ENCODE measurements at regions not wholly inside any gene's neighbourhood (a gene's known extent, or its start where the extent isn't known, plus 50 kb on each side); places are given as distances from the start of the nearest gene placed in this dataset.

- TF ChIP-seq, protein P1, sequence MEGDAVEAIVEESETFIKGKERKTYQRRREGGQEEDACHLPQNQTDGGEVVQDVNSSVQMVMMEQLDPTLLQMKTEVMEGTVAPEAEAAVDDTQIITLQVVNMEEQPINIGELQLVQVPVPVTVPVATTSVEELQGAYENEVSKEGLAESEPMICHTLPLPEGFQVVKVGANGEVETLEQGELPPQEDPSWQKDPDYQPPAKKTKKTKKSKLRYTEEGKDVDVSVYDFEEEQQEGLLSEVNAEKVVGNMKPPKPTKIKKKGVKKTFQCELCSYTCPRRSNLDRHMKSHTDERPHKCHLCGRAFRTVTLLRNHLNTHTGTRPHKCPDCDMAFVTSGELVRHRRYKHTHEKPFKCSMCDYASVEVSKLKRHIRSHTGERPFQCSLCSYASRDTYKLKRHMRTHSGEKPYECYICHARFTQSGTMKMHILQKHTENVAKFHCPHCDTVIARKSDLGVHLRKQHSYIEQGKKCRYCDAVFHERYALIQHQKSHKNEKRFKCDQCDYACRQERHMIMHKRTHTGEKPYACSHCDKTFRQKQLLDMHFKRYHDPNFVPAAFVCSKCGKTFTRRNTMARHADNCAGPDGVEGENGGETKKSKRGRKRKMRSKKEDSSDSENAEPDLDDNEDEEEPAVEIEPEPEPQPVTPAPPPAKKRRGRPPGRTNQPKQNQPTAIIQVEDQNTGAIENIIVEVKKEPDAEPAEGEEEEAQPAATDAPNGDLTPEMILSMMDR (IDR thresholded peaks at IDR 0.05; ENCODE audit: low read depth, low read length, missing control alignments): no peak
- no peak for DNase-seq (ENCODE audit: low read depth)
- H3K4me3 ChIP-seq (ENCODE audit: low read depth, low read length): no peak overlapping the region
Measured at GRCh38 chr13:44815623-44816022, 173.6 kb downstream of the NUFIP1 start.

GRCh38 chr13:44814836-44815235, 174.4 kb downstream of the NUFIP1 start:
- DNase-seq (ENCODE audit: low read depth): no peak
- TF ChIP-seq, protein P1 (IDR thresholded peaks at IDR 0.05; ENCODE audit: low read depth, low read length, missing control alignments): no peak
- H3K4me3 ChIP-seq (ENCODE audit: low read depth, low read length): no peak overlapping the region

GRCh38 chr13:44814161-44814560, 175.1 kb downstream of the NUFIP1 start:
- H3K4me3 ChIP-seq (ENCODE audit: low read depth, low read length): no peak overlapping the region
- TF ChIP-seq, protein P1 (IDR thresholded peaks at IDR 0.05; ENCODE audit: low read depth, low read length, missing control alignments): no peak
- no peak for DNase-seq (ENCODE audit: low read depth)

DNA sequence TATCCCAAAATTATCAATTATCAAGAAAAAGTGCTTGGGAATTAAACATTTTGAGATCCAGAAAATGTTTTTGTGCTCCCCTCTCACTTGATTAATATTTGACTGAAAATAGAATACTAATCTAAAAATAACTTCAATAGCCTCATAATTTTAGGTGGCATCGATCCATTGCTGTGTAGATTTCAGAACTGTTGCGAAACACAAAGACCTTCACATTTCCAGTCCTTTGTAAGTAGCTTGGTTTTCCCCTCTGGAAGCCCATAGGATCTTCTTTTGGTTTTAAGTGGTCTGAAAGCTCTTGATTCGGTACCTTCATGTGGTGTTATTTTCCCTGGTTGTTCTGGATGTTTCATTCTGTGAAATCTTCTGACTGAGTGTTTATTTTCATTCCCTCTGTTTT, 176.5 kb downstream of the NUFIP1 start:
- TF ChIP-seq, protein P1 (IDR thresholded peaks at IDR 0.05; ENCODE audit: low read depth, low read length, missing control alignments): no peak
- no peak for DNase-seq (ENCODE audit: low read depth)
- H3K4me3 ChIP-seq (ENCODE audit: low read depth, low read length): no peak overlapping the region

DNA sequence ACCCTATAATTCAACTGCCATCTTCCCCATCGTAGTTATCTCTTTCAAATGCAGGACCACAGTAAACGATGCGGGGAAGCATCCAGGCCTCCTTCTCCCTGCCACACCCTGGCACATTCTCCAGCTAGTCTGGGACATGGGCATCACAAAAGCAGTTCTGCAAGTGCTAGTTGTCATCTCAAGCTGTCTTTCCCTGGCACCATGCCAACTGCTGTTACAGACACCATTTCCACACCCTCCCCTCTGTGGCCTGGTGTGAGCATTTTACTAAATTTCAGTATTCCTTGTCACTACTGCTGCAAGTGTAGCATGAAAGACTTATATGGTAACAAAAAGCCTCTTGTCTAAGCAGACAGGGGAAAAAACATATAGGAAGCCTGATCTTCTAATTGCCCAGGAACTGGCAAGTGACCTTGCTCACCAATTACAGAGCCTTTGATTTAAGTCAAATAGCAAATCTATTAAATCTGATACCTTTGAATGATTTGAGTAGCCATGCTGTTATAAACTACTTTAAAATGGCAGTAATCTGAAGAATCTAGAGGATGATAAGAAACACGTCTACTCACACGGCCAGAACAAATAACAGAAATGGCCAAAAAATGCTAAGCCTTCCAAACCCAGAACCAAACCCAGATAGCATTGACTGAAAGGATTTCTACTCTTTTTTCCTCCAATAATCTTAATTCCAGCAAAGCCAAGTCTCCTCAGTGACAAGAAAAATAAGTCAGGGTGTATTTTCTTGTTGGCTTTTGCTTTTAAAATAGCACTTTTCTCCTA, 179.0 kb downstream of the NUFIP1 start:
- TF ChIP-seq, protein P1 (IDR thresholded peaks at IDR 0.05; ENCODE audit: low read depth, low read length, missing control alignments): no peak
- no peak overlapping the region for H3K4me3 ChIP-seq (ENCODE audit: low read depth, low read length)
- DNase-seq (ENCODE audit: low read depth): no peak

DNA sequence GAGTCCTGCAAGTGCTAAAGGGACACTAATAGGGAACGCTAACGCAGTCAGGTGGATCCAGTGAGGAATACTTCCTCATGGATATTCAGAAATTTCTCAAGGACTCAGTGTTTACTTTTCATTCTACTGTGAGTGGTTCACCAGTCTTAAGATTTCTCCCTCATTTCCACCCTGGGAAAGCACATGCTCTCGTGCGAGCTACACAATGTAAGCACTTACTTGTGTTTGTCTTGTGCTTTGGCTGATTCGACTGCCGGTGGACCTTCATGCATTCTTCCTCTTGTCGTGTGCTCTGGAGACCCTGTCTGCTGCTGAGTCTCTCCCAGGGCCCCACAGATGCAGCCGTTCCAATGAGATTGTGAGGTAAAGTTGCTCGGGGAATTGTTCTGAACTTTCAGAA, 180.1 kb downstream of the NUFIP1 start:
- no peak for DNase-seq (ENCODE audit: low read depth)
- H3K4me3 ChIP-seq (ENCODE audit: low read depth, low read length): no peak overlapping the region
- TF ChIP-seq, protein P1 (IDR thresholded peaks at IDR 0.05; ENCODE audit: low read depth, low read length, missing control alignments): no peak

- TF ChIP-seq, protein P1 (IDR thresholded peaks at IDR 0.05; ENCODE audit: low read depth, low read length, missing control alignments): no peak
- no peak for DNase-seq (ENCODE audit: low read depth)
- H3K4me3 ChIP-seq (ENCODE audit: low read depth, low read length): no peak overlapping the region
Measured at GRCh38 chr13:44808185-44808584, 181.1 kb downstream of the NUFIP1 start.
